SJSA1 (cell line): ENCODE measurements at regions not wholly inside any gene's neighbourhood (a gene's known extent, or its start where the extent isn't known, plus 50 kb on each side); places are given as distances from the start of the nearest gene placed in this dataset.
A peak's percentile ranks its signal among the peaks of the same experiment; 100 is the strongest.

Experiments used
- DNase-seq, 2 experiments: peaks; one replicate each; pipeline ENCODE4 v3.0.0-alpha.2; 2015 to 2020; ENCODE audit warnings: low spot score in 2 of 2, low read depth in 1 of 2
- H3K27ac ChIP-seq: fragments of 250-450 bp; sonication (Bioruptor Pico); 2 replicates; pipeline ENCODE4 v1.5.1; 2020; ENCODE audit warnings: mild to moderate bottlenecking, moderate library complexity
- H3K27me3 ChIP-seq: fragments of 250-450 bp; sonication (Bioruptor Pico); replicated peaks from 2 replicates; pipeline ENCODE4 v1.5.1; 2020; ENCODE audit warnings: mild to moderate bottlenecking, moderate library complexity
- H3K36me3 ChIP-seq: fragments of 250-450 bp; sonication (Bioruptor Pico); 2 replicates; pipeline ENCODE4 v1.5.1; 2020; ENCODE audit warnings: mild to moderate bottlenecking
- H3K4me1 ChIP-seq: fragments of 250-450 bp; sonication (Bioruptor Pico); replicated peaks from 2 replicates; pipeline ENCODE4 v1.6.1; 2021; ENCODE audit warnings: mild to moderate bottlenecking
- H3K4me3 ChIP-seq: fragments of 250-450 bp; sonication (Bioruptor Pico); 2 replicates; pipeline ENCODE4 v1.5.1; 2020; ENCODE audit warnings: mild to moderate bottlenecking
- H3K9me3 ChIP-seq: fragments of 250-450 bp; sonication (Bioruptor Pico); replicated peaks from 2 replicates; pipeline ENCODE4 v1.5.1; 2020; ENCODE audit warnings: mild to moderate bottlenecking

DNA sequence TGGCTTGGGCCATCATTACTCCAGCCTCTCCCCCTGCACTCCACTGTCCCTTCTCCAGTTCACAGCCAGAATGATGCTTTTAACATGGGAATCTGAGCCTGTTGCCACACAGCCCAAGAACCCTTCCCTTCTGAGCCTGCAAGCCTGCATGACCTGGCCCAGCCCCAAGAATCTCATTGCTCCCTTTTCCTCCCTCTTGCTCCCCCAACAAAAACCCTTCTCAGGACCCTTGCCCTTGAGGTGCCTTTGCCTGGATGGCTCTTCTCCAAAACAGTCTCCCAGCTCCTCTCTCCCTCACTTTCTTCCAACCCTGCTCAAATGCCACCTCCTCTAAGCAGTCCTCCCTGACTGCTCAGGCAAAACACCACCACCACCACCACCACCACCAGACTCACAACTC is 157.2 kb downstream of the ANKRD60 start:
- H3K4me1 ChIP-seq: peaks cover 32% of the 10 kb centered on the region
- no peaks in the 10 kb centered on the region for H3K9me3 ChIP-seq
- H3K27me3 ChIP-seq: no peaks in the 10 kb centered on the region
- H3K27ac ChIP-seq: no peak overlapping the region
- no peak overlapping the region for H3K4me3 ChIP-seq
- peak in 1 of 2 experiments; percentile 26 for DNase-seq
- no peaks in the 10 kb centered on the region for H3K36me3 ChIP-seq

DNA sequence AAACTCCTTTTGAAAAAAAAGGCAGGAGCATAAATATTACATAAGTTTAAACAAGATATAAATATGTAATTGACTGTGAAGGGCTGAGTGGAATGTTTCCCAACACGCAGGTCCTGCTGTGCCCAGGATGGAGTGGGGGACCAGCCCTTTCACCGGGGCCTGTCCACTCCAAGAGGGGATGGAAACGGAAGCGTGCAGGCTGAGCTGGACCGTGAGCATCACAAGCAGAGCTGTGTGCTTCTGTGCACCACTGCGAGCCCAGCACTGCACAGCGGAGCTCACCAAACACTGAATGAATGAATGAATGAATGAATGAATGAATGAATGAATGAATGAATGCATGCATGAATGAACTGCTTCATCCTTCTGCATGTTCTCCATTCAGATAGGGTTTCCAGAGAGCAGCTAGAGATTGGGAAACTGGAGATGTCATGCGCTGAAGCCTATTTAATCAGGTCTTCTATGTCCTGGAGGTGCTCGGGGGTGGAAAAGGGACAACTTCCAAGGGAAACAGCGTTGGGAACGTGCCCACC is 157.7 kb downstream of the ANKRD60 start:
- DNase-seq: peak in 1 of 2 experiments; percentile 31
- Histone ChIP-seq H3K27me3 (no peaks in the 10 kb centered on the region), H3K27ac (no peak overlapping the region), H3K4me1 (peaks cover 27% of the 10 kb centered on the region), H3K36me3 (no peaks in the 10 kb centered on the region), H3K9me3 (no peaks in the 10 kb centered on the region), H3K4me3 (no peak overlapping the region)

DNA sequence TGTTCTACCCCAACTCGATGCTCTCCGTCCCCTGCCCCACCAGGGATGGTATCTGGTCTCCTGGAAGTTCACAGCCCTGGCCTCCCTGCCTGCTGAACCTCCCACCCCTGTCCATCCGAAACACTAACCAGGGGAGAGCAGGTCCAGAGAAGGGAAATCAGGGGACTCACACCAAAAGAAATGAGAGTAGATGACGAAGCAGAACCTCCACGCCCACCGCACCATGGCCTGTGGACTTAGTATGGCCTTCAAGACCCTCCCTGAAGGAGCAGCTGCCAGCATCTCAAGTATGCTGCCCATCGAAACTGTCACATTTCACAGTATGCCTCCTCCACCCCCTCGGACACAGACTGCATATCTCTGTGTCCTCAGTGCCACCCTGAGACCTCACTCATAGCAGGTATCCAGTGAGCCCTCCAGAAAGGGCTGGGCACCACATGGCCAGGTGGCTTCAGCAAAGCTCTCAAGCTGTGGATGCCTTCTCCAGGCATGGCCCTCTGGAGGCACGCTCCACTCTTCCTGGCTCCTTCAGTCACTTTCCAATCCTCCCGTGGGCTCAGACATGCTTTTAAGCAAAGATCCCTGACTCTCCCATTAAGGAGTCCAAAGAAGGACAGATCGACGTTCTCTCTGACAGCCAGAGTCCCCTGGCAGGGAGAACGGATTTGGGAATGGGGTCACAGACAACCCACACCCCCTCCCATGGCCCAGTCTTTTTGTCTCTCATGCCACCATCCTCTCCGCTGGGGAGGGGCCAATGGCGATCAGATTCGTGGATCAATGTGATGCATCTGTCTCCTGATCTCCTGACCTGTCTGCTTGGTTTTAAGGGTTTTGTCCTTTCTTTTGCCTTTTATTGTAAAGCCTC is 158.4 kb downstream of the ANKRD60 start:
- Histone ChIP-seq H3K4me3 (no peak overlapping the region), H3K4me1 (peaks cover 20% of the 10 kb centered on the region), H3K27me3 (no peaks in the 10 kb centered on the region), H3K36me3 (no peaks in the 10 kb centered on the region), H3K9me3 (no peaks in the 10 kb centered on the region), H3K27ac (no peak overlapping the region)
- DNase-seq: peak in 1 of 2 experiments; percentile 27

DNA sequence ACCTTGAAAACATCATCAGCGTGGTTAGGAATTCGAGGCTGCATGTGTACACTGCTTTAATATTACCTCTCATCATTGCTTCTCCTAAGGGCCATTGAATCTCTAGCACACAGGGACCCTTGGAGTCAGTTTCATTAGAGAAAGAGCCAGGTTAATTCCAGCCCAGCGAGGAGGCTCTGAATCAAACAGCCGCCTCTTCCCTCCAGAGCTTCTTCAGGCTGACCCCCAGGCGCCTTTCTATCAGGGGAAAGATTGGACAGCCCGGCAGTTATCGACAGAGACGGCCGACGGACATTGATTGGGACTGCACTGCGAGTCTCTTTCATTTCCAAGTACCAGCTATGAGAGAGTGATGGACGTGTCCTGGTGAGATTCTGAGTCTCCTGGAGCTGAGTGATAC is 159.2 kb downstream of the ANKRD60 start:
- Histone ChIP-seq H3K4me1 (peaks cover 11% of the 10 kb centered on the region), H3K4me3 (no peak overlapping the region), H3K9me3 (no peaks in the 10 kb centered on the region), H3K36me3 (no peaks in the 10 kb centered on the region), H3K27ac (no peak overlapping the region), H3K27me3 (no peaks in the 10 kb centered on the region)
- DNase-seq: no peak

DNA sequence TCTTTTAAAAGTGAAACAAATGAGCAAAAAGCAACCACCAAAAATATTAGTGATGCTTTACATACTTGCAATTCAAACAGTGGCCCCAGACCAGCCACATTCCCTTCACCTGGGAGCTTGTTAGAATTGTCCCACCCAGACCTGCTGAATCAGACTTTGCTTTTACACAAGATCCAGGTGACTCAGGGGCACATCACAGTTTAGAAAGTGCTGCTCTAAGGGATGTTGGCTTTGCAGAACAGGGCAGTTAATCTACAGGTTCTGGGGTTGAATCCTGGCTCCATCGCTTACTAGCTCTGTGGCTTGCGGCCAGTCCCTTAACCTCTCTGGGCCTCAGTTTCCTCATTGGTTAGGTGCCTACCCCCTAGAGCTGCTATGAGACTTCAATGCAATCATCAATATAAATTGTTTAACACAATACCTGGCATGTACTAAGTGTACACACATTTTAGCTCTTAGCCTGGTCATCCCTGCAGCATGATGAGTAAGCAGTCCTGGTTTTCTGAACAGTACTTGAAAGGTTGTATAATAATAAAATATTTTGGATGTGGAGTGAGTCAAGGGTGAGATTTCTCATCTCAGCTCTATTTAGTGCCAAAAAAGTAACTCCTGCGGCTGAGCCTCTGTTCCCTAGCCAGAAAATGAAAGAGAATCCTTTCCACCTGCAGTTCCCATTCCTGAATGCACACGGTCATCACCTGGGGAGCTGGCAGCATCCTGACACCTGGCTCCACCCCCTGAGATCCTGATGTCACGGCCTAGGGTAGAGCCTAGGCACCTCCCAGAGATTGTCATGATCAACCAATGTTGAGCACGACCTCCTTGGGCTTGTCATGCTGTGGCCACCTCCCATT is 162.7 kb downstream of the ANKRD60 start:
- Histone ChIP-seq H3K4me1 (no peaks in the 10 kb centered on the region), H3K9me3 (no peaks in the 10 kb centered on the region), H3K36me3 (no peaks in the 10 kb centered on the region), H3K27ac (no peak overlapping the region), H3K4me3 (no peak overlapping the region), H3K27me3 (no peaks in the 10 kb centered on the region)
- peak in 1 of 2 experiments; percentile 21 for DNase-seq

DNA sequence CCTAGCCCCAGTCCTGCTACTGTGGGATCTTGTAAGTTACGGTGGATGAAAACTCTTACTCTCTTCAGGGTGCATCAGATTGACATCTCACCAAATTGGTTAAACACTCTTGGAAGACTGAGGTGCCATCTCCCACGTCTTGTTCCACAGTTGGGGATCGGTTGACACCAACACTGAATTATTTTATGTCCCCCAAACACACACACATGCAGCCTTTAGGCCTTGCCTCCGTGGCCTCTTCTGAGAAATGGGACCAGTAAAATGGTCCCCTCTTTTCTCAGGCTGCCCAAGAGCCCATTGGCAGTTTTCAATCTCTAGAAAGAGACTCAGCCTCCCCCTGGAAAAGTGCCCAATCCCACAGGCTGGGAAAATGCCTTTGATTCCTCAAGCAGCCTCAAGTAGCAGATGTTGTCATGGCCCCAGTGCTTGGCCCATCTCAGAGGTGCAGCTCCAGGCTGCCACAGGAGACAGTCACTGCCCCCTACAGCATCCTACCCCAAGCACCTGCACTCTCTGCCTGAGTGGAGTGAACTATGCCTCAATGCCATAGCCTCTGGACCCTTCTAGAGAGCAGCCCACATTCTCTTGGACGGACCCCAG is 163.9 kb downstream of the ANKRD60 start:
- DNase-seq: peak in 1 of 2 experiments; percentile 28
- Histone ChIP-seq H3K27me3 (no peaks in the 10 kb centered on the region), H3K4me3 (no peak overlapping the region), H3K4me1 (no peaks in the 10 kb centered on the region), H3K9me3 (no peaks in the 10 kb centered on the region), H3K36me3 (no peaks in the 10 kb centered on the region), H3K27ac (no peak overlapping the region)

DNA sequence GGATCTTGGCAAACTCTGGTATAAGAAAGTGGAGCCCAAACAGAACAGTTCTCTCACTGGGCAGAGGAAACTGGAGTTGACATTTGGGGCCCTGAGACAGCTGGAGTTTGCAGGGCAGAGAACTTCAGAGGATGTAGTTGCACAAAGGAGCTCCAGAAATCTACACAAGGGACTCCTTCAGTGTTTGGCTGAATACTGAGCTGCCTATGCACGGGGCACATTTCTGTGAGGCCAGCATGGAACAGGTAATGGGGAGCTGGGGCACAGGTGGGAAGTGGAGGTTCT is 169.3 kb downstream of the ANKRD60 start:
- Histone ChIP-seq H3K4me1 (no peaks in the 10 kb centered on the region), H3K4me3 (no peak overlapping the region), H3K27me3 (no peaks in the 10 kb centered on the region), H3K36me3 (no peaks in the 10 kb centered on the region), H3K27ac (no peak overlapping the region), H3K9me3 (no peaks in the 10 kb centered on the region)
- DNase-seq: peak in 1 of 2 experiments; percentile 19

DNA sequence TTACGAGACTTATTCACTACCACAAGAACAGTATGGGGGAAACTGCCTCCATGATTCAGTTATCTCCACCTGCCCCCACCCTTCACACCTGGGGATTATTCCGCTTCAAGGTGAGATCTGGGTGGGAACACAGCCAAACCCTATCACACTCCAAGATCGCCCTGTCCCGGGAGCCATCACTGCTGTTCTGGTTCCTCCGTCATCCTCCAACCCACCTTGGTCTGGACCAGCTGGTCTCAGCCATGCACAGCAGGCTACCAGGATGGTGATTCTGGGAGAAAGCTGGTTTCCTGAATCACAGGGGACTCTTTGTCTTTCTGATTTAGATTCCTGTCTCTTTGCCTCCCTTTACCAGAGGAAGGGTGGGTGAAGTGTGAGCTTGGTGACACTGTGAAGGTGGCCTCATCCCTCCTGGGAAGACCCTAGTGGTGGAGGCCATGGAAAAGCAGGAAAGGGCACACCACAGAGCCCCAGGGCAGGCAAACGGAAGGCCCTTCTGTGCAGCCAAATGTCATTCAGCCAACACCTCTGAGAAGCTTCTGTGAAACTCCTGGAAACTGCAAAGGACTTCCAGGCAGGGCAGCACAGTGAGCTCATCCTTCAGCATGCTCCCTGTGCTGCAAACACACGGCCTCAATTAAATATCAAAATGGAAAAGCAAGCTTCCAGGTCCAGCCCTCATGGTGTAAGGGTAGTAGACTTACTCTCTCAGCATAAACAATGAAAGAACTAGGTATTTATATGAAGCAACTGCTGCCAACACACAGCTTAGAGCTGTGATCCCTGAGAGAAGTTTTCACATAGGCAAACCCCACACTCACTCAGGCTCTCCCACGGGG is 169.8 kb downstream of the ANKRD60 start:
- peak in 1 of 2 experiments; percentile 15 for DNase-seq
- Histone ChIP-seq H3K4me1 (no peaks in the 10 kb centered on the region), H3K36me3 (no peaks in the 10 kb centered on the region), H3K4me3 (no peak overlapping the region), H3K27ac (no peak overlapping the region), H3K9me3 (no peaks in the 10 kb centered on the region), H3K27me3 (no peaks in the 10 kb centered on the region)

DNA sequence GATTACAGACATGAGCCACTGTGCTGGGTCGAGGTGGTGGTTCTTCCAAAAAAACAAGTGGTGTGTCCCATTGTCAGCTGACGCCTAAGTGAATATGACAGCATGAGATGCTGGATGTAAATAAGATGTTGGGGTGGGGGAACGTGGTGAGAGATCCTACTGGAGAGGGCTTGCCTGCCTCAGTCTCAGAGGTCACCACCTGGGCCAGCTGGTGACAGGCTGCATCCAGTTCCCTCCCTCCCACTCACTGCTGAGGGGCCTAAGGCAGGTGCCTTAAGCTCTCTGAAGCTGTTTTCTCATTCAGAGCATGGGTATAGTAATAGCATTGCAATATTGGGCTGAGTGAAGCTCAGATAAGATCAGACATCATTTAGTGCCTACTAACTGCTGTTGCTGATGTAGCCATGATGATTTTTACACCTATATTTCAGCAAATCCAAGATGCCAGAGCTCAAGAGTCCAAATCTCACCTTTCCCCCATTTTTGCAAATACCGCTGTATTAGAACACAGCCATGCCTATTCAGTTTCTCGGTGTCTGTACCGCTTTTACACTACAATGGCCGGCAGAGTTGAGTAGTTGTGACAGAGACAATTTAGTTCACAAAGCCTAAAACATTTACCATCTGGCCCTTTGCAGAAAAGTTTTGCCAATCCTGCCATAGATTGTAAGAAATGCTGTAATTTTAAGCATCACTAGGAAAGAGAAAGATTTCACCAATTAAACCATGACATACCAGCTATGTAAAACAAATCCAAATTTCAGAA is 171.3 kb downstream of the ANKRD60 start:
- no peak overlapping the region for H3K27ac ChIP-seq
- peak in 1 of 2 experiments; percentile 16 for DNase-seq
- H3K36me3 ChIP-seq: no peaks in the 10 kb centered on the region
- H3K9me3 ChIP-seq: no peaks in the 10 kb centered on the region
- H3K4me1 ChIP-seq: no peaks in the 10 kb centered on the region
- H3K27me3 ChIP-seq: no peaks in the 10 kb centered on the region
- H3K4me3 ChIP-seq: no peak overlapping the region

DNA sequence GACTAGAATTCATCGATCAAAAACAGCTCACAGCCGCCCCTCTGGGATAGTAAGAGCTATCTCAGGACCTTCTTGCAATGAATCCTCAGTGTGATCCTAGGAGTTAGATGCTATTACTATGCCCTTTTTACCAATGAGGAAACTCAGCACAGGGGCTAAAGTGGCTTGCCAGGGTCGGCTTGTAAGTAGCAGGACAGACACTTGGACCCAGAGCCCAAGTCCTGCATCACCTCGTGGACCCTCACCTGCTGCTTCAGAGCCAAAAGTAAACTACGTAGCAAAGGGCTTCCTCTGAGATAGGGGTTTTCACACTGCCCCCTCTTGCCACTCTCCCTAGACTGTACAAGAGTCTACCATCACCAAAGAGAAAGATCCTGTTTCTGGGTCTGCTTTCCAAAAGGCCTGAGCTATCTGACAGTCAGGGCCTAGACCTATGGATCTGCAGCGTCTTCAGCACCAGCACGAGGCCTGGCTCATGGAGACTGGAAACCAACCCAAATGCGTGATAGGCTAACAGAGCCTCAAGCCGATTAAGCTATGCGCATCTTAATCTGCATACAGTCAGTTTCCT is 172.3 kb downstream of the ANKRD60 start:
- Histone ChIP-seq H3K36me3 (no peaks in the 10 kb centered on the region), H3K27me3 (no peaks in the 10 kb centered on the region), H3K4me1 (no peaks in the 10 kb centered on the region), H3K9me3 (no peaks in the 10 kb centered on the region), H3K27ac (no peak overlapping the region), H3K4me3 (no peak overlapping the region)
- DNase-seq: peak in 1 of 2 experiments; percentile 22

DNA sequence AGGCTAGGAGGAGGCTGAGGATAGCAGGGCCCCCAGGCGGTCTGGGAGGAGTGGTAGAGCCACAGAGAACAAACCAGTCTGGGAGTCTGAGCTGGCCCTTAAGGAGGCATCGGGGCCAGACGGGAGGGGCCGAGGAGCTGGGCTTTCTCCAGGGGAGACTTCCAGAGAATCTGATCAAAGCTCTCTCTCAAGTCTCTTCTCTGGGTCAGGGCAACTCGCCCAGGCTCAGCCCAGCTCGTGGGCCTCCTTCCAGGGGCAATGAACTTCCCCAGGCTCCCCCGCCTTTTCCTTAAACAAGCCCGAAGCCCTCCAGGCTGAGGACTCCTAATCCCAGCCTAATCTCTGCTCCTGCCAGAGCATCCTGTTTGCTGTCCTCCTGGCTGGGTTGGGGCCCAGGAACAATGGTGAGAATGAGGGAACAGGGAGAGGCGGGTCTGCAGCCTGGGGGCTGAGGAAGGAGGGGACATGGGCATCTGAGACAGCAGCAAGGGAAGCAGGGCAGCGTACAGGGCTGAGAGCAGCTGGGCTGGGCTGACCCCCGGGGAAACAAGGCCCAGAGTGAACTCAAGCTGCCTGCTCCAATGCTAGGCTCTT is 173.6 kb downstream of the ANKRD60 start:
- no peak overlapping the region for H3K4me3 ChIP-seq
- no peaks in the 10 kb centered on the region for H3K36me3 ChIP-seq
- no peaks in the 10 kb centered on the region for H3K27me3 ChIP-seq
- DNase-seq: peak in 1 of 2 experiments; percentile 30
- H3K4me1 ChIP-seq: no peaks in the 10 kb centered on the region
- H3K27ac ChIP-seq: no peak overlapping the region
- H3K9me3 ChIP-seq: no peaks in the 10 kb centered on the region
